Liver (tissue), 3 donors: ENCODE measurements at regions not wholly inside any gene's neighbourhood (a gene's known extent, or its start where the extent isn't known, plus 50 kb on each side); places are given as distances from the start of the nearest gene placed in this dataset.

Experiments
- EGR1 ChIP-seq, 2 donors: IDR thresholded peaks; 2 replicates each; pipeline ENCODE4 v1.6.1; 2016 to 2018; ENCODE audit warnings: antibody characterized with exemption in 2 of 2, low read depth in 2 of 2
- FOXA2 ChIP-seq: IDR thresholded peaks from 2 replicates; pipeline ENCODE4 v1.6.1; 2016; ENCODE audit warnings: antibody characterized with exemption
- JUND ChIP-seq, 2 donors: IDR thresholded peaks; 2 replicates each; pipeline ENCODE4 v1.6.1; 2016; ENCODE audit warnings: antibody characterized with exemption in 2 of 2
- TAF1 ChIP-seq: conservative IDR thresholded peaks from 2 replicates; pipeline ENCODE4 v1.6.1; 2016; ENCODE audit warnings: antibody characterized with exemption, mild to moderate bottlenecking
- TF ChIP-seq, protein P1 (sequence below): fragments of 150-350 bp; IDR thresholded peaks from 2 replicates; pipeline ENCODE4 v1.5.1; 2017; ENCODE audit warnings: improper control_type of control experiment, low read depth, low read length; ENCODE audit not compliant: missing input control
- TF ChIP-seq, protein P2 (sequence below): IDR thresholded peaks from 2 replicates; pipeline ENCODE4 v1.6.1; 2016; ENCODE audit warnings: antibody characterized with exemption
- TF ChIP-seq, protein P3 (sequence below): IDR thresholded peaks from 2 replicates; pipeline ENCODE4 v1.6.1; 2016; ENCODE audit warnings: antibody characterized with exemption, mild to moderate bottlenecking
- donor health status: healthy.
- donor health status: healthy.

DNA sequence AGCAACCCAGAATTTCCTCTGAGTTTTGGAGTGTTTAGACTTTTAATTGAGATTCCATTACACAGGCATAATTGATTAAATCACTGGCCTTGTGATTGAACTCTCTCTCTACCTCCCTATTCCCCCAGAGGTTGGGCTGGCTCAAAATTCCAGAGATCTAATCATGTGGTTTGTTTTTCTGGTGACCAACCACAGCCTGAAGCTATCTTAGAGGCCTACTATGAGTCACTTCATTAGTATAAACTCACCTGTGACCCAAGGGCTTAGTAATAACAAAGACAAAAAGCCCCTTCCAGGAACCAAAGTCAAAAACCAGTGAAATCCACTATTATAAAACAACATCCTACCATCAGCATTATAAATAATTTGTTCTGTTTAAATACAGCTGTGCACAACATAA is 992.5 kb upstream of the CITED2 start:
- TF ChIP-seq, protein P1, sequence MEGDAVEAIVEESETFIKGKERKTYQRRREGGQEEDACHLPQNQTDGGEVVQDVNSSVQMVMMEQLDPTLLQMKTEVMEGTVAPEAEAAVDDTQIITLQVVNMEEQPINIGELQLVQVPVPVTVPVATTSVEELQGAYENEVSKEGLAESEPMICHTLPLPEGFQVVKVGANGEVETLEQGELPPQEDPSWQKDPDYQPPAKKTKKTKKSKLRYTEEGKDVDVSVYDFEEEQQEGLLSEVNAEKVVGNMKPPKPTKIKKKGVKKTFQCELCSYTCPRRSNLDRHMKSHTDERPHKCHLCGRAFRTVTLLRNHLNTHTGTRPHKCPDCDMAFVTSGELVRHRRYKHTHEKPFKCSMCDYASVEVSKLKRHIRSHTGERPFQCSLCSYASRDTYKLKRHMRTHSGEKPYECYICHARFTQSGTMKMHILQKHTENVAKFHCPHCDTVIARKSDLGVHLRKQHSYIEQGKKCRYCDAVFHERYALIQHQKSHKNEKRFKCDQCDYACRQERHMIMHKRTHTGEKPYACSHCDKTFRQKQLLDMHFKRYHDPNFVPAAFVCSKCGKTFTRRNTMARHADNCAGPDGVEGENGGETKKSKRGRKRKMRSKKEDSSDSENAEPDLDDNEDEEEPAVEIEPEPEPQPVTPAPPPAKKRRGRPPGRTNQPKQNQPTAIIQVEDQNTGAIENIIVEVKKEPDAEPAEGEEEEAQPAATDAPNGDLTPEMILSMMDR, result no peak
- TF ChIP-seq, protein P2, sequence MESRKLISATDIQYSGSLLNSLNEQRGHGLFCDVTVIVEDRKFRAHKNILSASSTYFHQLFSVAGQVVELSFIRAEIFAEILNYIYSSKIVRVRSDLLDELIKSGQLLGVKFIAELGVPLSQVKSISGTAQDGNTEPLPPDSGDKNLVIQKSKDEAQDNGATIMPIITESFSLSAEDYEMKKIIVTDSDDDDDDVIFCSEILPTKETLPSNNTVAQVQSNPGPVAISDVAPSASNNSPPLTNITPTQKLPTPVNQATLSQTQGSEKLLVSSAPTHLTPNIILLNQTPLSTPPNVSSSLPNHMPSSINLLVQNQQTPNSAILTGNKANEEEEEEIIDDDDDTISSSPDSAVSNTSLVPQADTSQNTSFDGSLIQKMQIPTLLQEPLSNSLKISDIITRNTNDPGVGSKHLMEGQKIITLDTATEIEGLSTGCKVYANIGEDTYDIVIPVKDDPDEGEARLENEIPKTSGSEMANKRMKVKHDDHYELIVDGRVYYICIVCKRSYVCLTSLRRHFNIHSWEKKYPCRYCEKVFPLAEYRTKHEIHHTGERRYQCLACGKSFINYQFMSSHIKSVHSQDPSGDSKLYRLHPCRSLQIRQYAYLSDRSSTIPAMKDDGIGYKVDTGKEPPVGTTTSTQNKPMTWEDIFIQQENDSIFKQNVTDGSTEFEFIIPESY, result no peak
- TF ChIP-seq, protein P3, sequence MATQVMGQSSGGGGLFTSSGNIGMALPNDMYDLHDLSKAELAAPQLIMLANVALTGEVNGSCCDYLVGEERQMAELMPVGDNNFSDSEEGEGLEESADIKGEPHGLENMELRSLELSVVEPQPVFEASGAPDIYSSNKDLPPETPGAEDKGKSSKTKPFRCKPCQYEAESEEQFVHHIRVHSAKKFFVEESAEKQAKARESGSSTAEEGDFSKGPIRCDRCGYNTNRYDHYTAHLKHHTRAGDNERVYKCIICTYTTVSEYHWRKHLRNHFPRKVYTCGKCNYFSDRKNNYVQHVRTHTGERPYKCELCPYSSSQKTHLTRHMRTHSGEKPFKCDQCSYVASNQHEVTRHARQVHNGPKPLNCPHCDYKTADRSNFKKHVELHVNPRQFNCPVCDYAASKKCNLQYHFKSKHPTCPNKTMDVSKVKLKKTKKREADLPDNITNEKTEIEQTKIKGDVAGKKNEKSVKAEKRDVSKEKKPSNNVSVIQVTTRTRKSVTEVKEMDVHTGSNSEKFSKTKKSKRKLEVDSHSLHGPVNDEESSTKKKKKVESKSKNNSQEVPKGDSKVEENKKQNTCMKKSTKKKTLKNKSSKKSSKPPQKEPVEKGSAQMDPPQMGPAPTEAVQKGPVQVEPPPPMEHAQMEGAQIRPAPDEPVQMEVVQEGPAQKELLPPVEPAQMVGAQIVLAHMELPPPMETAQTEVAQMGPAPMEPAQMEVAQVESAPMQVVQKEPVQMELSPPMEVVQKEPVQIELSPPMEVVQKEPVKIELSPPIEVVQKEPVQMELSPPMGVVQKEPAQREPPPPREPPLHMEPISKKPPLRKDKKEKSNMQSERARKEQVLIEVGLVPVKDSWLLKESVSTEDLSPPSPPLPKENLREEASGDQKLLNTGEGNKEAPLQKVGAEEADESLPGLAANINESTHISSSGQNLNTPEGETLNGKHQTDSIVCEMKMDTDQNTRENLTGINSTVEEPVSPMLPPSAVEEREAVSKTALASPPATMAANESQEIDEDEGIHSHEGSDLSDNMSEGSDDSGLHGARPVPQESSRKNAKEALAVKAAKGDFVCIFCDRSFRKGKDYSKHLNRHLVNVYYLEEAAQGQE, result no peak
- TF ChIP-seq TAF1 (no peak), EGR1 (IDR thresholded peaks at IDR 0.05; ENCODE audit: low read depth in 2 of 2) (no peak), JUND (IDR thresholded peaks at IDR 0.05) (no peak), FOXA2 (no peak)
